K562 (cell line): ENCODE measurements at regions not wholly inside any gene's neighbourhood (a gene's known extent, or its start where the extent isn't known, plus 50 kb on each side); places are given as distances from the start of the nearest gene placed in this dataset.

Source experiments
- ATAC-seq: fragments of 200-7000 bp; cut with Tn5 transposase; 3 replicates; pipeline ENCODE4 v1.9.1; 2020; ENCODE audit warnings: moderate library complexity
- BruUV-seq: library from RNA; stranded (reverse); fragments of 400-500 nt; replicated peaks from 2 replicates; lab custom pipeline; 2021; lab: Mats Ljungman, UMichigan
- CTCF ChIA-PET: fragments of 300-600 bp; formaldehyde crosslinking; extraction: SDS; loops from one replicate; lab custom pipeline; 2021; ENCODE audit warnings: low intra/inter-chr PET ratio; lab: Yijun Ruan, JAX
- POLR2A ChIA-PET: fragments of 300-600, 350-650 bp; sonication (Branson Sonifier 250); formaldehyde crosslinking; extraction: SDS; loops from one replicate; lab custom pipeline; 2021; ENCODE audit warnings: antibody characterized with exemption, inconsistent platforms; lab: Yijun Ruan, JAX
- DNase-seq, 4 experiments: peaks; one replicate each; pipeline versions ENCODE4 v3.0.0 to v3.0.0-alpha.2; 2011 to 2018; ENCODE audit warnings: low spot score in 3 of 4, mixed read lengths in 3 of 4; ENCODE audit errors: extremely low read depth in 1 of 4
- FAIRE-seq: peaks from 2 replicates; lab custom pipeline; 2011; peaks lifted over from hg19 to GRCh38; lab: Jason Lieb, UNC
- H2AFZ ChIP-seq: 2 replicates; pipeline ENCODE4 v1.6.0; 2011; ENCODE audit warnings: low read depth, low read length, control low read depth, inconsistent platforms
- H3K27ac ChIP-seq: fragments of 200-600 bp; 3 replicates; pipeline ENCODE4 v1.8.0; 2011; ENCODE audit warnings: low read depth, mild to moderate bottlenecking, control low read depth, inconsistent platforms, low read length, moderate library complexity, mixed read lengths; ENCODE audit errors: extremely low read depth
- H3K27me3 ChIP-seq, 2 experiments: fragments of 300-600 bp in 1 of 2; 2 replicates in 1 of 2; 3 replicates in 1 of 2; pipeline versions ENCODE4 v1.6.0 to v1.8.0; 2011; ENCODE audit warnings: inconsistent platforms in 2 of 2, low read length in 2 of 2, mild to moderate bottlenecking in 1 of 2, mixed read lengths in 1 of 2, moderate library complexity in 1 of 2; ENCODE audit not compliant: control insufficient read depth in 2 of 2, insufficient read depth in 2 of 2
- H3K36me3 ChIP-seq: fragments of 300-600 bp; 3 replicates; pipeline ENCODE4 v1.8.0; 2011; ENCODE audit warnings: mild to moderate bottlenecking, low read length, inconsistent platforms; ENCODE audit not compliant: control insufficient read depth, insufficient read depth
- H3K4me1 ChIP-seq, 2 experiments: fragments of 200-600 bp in 1 of 2; replicated peaks in 1 of 2; 2 replicates in 1 of 2; 3 replicates in 1 of 2; pipeline versions ENCODE4 v1.5.1 to v1.8.0; 2011; ENCODE audit warnings: inconsistent platforms in 2 of 2, low read length in 2 of 2, mild to moderate bottlenecking in 1 of 2, mixed read lengths in 1 of 2, moderate library complexity in 1 of 2; ENCODE audit not compliant: control insufficient read depth in 2 of 2, insufficient read depth in 2 of 2
- H3K4me2 ChIP-seq: 2 replicates; pipeline ENCODE4 v1.6.1; 2011; ENCODE audit warnings: low read length, control low read depth, inconsistent platforms, mixed read lengths; ENCODE audit not compliant: insufficient read depth
- H3K4me3 ChIP-seq: fragments of 200-600 bp; sonication (generic), shearing (Covaris generic); 2 replicates; pipeline ENCODE4 v1.5.1; 2016; ENCODE audit warnings: control low read depth, inconsistent platforms
- H3K79me2 ChIP-seq: fragments of 200-600 bp; 3 replicates; pipeline ENCODE4 v1.8.0; 2011; ENCODE audit warnings: low read length, inconsistent platforms; ENCODE audit not compliant: control insufficient read depth, insufficient read depth
- H3K9ac ChIP-seq, 2 experiments: 2 replicates each; pipeline versions ENCODE4 v1.6.0 to v1.6.1; 2011; ENCODE audit warnings: low read depth in 2 of 2, low read length in 2 of 2, control low read depth in 1 of 2, inconsistent platforms in 1 of 2, mild to moderate bottlenecking in 1 of 2, mixed read lengths in 1 of 2; ENCODE audit not compliant: insufficient read depth in 1 of 2
- H3K9me1 ChIP-seq: one replicate; pipeline ENCODE4 v1.6.0; 2011; ENCODE audit warnings: inconsistent platforms, mild to moderate bottlenecking, low read length, moderate library complexity; ENCODE audit not compliant: control insufficient read depth, insufficient read depth
- H3K9me3 ChIP-seq: replicated peaks from 2 replicates; pipeline ENCODE4 v1.5.1; 2011; ENCODE audit warnings: low read depth, low read length, inconsistent platforms; ENCODE audit not compliant: control insufficient read depth, insufficient read depth
- H4K20me1 ChIP-seq: replicated peaks from 2 replicates; pipeline ENCODE4 v1.6.1; 2011; ENCODE audit warnings: low read length, inconsistent platforms, mixed read lengths; ENCODE audit not compliant: control insufficient read depth, insufficient read depth
- BDP1 ChIP-seq: IDR thresholded peaks from 3 replicates; pipeline ENCODE4 v1.6.1; 2011; ENCODE audit not compliant: insufficient read length, insufficient read depth
- CHCHD3 ChIP-seq: fragments of 250-450 bp; sonication (Bioruptor Pico); IDR thresholded peaks from 2 replicates; pipeline ENCODE4 v2.1.2; 2022; ENCODE audit warnings: mild to moderate bottlenecking
- ETV5 ChIP-seq: sonication (generic); formaldehyde crosslinking; IDR thresholded peaks from 2 replicates; pipeline ENCODE4 v1.4.0; 2020; ENCODE audit warnings: low read depth, mild to moderate bottlenecking, missing genetic modification reagents
- HEY1 ChIP-seq: fragments of 250-450 bp; sonication (Bioruptor Pico); IDR thresholded peaks from 2 replicates; pipeline ENCODE4 v1.5.0; 2020; ENCODE audit warnings: mild to moderate bottlenecking, moderate library complexity, borderline replicate concordance
- HMGN3 ChIP-seq: IDR thresholded peaks from 2 replicates; pipeline ENCODE4 v1.6.1; 2011; ENCODE audit warnings: borderline replicate concordance, low read depth, mild to moderate bottlenecking, mixed read lengths, low read length; ENCODE audit not compliant: insufficient read length; ENCODE audit errors: extremely low read depth
- JUNB ChIP-seq: fragments of 450-650 bp; formaldehyde crosslinking; conservative IDR thresholded peaks from 2 replicates; pipeline ENCODE4 v1.4.0; 2020; ENCODE audit warnings: mild to moderate bottlenecking
- PRMT5 ChIP-seq: sonication (generic); formaldehyde crosslinking; IDR thresholded peaks from 2 replicates; pipeline ENCODE4 v1.5.0; 2020; ENCODE audit warnings: missing genetic modification reagents
- PURB ChIP-seq: sonication (generic); formaldehyde crosslinking; IDR thresholded peaks from 2 replicates; pipeline ENCODE4 v1.9.0; 2021; ENCODE audit warnings: low read depth, mild to moderate bottlenecking, missing genetic modification reagents
- ZNF253 ChIP-seq: fragments of 250-450 bp; sonication (Bioruptor Pico); conservative IDR thresholded peaks from 2 replicates; pipeline ENCODE4 v1.6.1; 2021; ENCODE audit warnings: mild to moderate bottlenecking
- ZNF282 ChIP-seq: sonication (generic); formaldehyde crosslinking; IDR thresholded peaks from 2 replicates; pipeline ENCODE4 v1.8.1; 2023; ENCODE audit warnings: missing genetic modification reagents
- WGBS: fragments of 100-300 bp; shearing (Covaris generic); methylation state at CpG from one replicate; pipeline ENCODE4 v1.1.6; 2016; ENCODE audit warnings: low coverage, mixed read lengths; ENCODE audit not compliant: insufficient coverage; ENCODE audit errors: missing lambda C conversion rate; 5-methylcytosine and 5-hydroxymethylcytosine counted together
- in situ Hi-C: fragments of 300-500 bp; cut with MboI; formaldehyde crosslinking; loops from 4 replicates; pipeline ENCODE4 v1.15.0; 2018; ENCODE audit warnings: inconsistent platforms, mixed read lengths
- intact Hi-C: fragments of 100-400 bp; cut with micrococcal nuclease; formaldehyde crosslinking; loops from 2 replicates; pipeline ENCODE4 v1.14.2; 2022
- TF ChIP-seq, protein P1 (sequence below): sonication (generic); formaldehyde crosslinking; IDR thresholded peaks from 2 replicates; pipeline ENCODE4 v1.8.0; 2022; ENCODE audit warnings: mild to moderate bottlenecking, missing genetic modification reagents
- TF ChIP-seq, protein P2 (sequence below): sonication (generic); formaldehyde crosslinking; IDR thresholded peaks from 2 replicates; pipeline ENCODE4 v1.8.0; 2023; ENCODE audit warnings: mild to moderate bottlenecking, missing genetic modification reagents

DNA sequence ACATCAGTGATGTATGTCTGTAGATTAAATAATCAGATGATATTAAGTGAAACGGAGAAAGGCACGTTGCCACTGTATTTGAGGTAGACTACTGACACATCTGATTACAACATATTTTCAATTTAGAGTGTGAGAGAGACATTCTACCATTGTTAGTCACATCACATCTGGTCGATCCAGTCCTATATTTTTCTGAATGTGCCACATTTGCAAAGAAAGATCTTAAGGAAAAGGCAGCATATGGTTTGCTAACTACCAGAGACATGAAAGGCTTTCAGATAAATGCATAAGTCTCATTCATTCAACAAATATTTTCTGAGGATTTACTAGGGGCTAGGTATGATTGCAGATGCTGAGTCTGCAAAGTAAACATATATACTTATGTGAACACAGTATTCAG lies 114.3 kb upstream of the RUNX1 start:
- H3K27ac ChIP-seq, result no peak overlapping the region
- no peaks in the 10 kb centered on the region for H4K20me1 ChIP-seq
- no peaks in the 10 kb centered on the region for H3K79me2 ChIP-seq
- TF ChIP-seq ZNF282 (CRISPR knock-in tag) (no peak), BDP1 (no peak), JUNB (CRISPR knock-in tag) (no peak), ZNF253 (CRISPR knock-in tag) (no peak), PURB (no peak), ETV5 (CRISPR knock-in tag) (no peak), HEY1 (CRISPR knock-in tag) (no peak), CHCHD3 (no peak), HMGN3 (no peak), PRMT5 (CRISPR knock-in tag) (no peak)
- TF ChIP-seq, protein P1, sequence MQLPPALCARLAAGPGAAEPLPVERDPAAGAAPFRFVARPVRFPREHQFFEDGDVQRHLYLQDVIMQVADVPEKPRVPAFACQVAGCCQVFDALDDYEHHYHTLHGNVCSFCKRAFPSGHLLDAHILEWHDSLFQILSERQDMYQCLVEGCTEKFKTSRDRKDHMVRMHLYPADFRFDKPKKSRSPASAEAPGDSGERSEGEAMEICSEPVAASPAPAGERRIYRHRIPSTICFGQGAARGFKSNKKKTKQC, result no peak
- TF ChIP-seq, protein P2, sequence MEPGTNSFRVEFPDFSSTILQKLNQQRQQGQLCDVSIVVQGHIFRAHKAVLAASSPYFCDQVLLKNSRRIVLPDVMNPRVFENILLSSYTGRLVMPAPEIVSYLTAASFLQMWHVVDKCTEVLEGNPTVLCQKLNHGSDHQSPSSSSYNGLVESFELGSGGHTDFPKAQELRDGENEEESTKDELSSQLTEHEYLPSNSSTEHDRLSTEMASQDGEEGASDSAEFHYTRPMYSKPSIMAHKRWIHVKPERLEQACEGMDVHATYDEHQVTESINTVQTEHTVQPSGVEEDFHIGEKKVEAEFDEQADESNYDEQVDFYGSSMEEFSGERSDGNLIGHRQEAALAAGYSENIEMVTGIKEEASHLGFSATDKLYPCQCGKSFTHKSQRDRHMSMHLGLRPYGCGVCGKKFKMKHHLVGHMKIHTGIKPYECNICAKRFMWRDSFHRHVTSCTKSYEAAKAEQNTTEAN (CRISPR knock-in tag), result no peak
- TF ChIP-seq, all 486 proteins: peak for 0
- in situ Hi-C loops (no loop called here), intact Hi-C loops (no loop called here)
- Histone ChIP-seq H2AFZ (no peak overlapping the region), H3K9me1 (no peaks in the 10 kb centered on the region), H3K9me3 (no peaks in the 10 kb centered on the region), H3K4me1 (no peaks in the 10 kb centered on the region), H3K4me2 (no peak overlapping the region), H3K36me3 (no peaks in the 10 kb centered on the region), H3K9ac (no peak overlapping the region), H3K27me3 (no peaks in the 10 kb centered on the region), H3K4me3 (no peak overlapping the region)
- DNase-seq (no peak), ATAC-seq (no peak), FAIRE-seq (no peak)
- WGBS, result 30% methylated on average over 3 of the region's 3 CpGs
- ChIA-PET POLR2A (no interaction called here), CTCF (no interaction called here)
- no TSS peak for BruUV-seq
